HUES6 (cell line): ENCODE measurements at regions not wholly inside any gene's neighbourhood (a gene's known extent, or its start where the extent isn't known, plus 50 kb on each side); places are given as distances from the start of the nearest gene placed in this dataset.

Source experiments
- H3K27ac ChIP-seq: 2 replicates; pipeline ENCODE4 v1.7.0; 2013; ENCODE audit warnings: low read depth, mild to moderate bottlenecking, low read length, inconsistent platforms
- H3K27me3 ChIP-seq: 2 replicates; pipeline ENCODE4 v1.6.1; 2013; ENCODE audit warnings: low read length; ENCODE audit not compliant: control insufficient read depth, insufficient read depth
- H3K36me3 ChIP-seq: 2 replicates; pipeline ENCODE4 v1.6.1; 2013; ENCODE audit warnings: low read length; ENCODE audit not compliant: control insufficient read depth, insufficient read depth
- H3K4me1 ChIP-seq: 2 replicates; pipeline ENCODE4 v1.6.1; 2013; ENCODE audit warnings: low read length; ENCODE audit not compliant: control insufficient read depth, insufficient read depth
- H3K4me3 ChIP-seq: 2 replicates; pipeline ENCODE4 v1.5.1; 2013; ENCODE audit warnings: low read depth, low read length
- H3K9ac ChIP-seq: one replicate; pipeline ENCODE4 v1.6.1; 2013; ENCODE audit warnings: mild to moderate bottlenecking, low read length
- H3K9me3 ChIP-seq: 2 replicates; pipeline ENCODE4 v1.6.1; 2013; ENCODE audit warnings: low read depth, low read length; ENCODE audit not compliant: control insufficient read depth, insufficient read depth

DNA sequence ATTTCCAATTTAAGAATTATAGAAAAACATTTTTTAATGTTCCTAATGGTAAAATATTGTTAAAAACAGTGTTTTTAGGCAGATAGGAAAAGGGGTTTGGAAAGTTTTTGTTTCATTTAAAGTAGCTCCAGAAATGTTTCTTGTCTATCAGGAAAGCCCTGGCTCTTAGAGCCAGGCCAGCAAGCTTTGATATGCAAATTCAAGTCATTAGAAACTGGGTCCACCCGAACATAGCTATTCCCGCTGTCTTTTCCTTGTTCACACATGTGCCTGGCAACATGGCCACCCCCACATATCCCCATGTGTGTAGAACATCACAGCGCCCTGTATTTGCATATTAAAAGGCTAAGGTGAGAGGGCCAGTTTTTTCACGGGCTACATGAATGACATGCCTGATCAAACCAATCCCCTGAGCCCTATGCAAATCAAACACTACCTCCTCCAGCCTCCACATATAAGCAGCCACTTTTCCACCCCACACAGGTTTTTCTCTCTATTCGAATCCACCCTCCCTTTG, 925.3 kb upstream of the CDH10 start:
- Histone ChIP-seq H3K9me3 (no peaks in the 10 kb centered on the region; the same call in 1 of the 2 replicates), H3K27me3 (no peaks in the 10 kb centered on the region), H3K27ac (peak overlapping the region; percentile 89; the same call in 1 of the 2 replicates), H3K4me3 (peak overlapping the region; percentile 11; the same call in 1 of the 2 replicates), H3K9ac (no peak overlapping the region), H3K4me1 (peaks cover 47% of the 10 kb centered on the region), H3K36me3 (no peaks in the 10 kb centered on the region)

DNA sequence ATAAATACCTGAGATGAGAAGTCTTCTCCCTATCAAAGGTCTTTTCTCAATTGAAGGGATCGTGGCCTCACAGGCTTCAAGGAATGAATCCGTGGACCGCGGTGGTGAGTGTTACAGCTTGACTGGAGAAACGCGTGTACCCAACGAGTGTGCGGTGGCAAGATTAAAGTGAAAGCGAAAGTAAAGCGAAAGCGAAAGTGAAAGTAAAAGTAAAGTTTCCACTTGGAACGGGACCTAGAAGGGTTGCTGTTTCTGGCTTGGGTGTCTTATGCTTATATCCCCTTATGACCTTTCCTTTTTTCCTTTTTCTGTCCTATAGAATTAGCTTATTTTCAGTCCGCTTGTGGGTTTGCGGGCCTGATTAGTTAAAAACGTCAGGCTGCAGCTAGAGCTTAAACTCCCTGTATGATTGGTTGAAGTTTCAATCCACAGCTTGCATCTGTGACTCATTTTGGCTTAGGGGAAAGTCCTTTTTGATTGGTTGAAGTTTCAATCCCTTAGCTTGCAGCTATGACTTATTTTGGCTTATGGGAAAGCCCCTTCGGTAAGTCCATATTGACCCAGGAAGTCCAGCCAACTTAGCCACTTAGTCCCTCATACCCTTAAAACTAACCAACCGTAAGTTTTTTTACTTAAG, 924.3 kb upstream of the CDH10 start:
- no peaks in the 10 kb centered on the region for H3K27me3 ChIP-seq
- H3K4me1 ChIP-seq, result peaks cover 47% of the 10 kb centered on the region
- H3K36me3 ChIP-seq, result no peaks in the 10 kb centered on the region
- no peak overlapping the region for H3K9ac ChIP-seq
- peaks cover 5% of the 10 kb centered on the region; the same call in 1 of the 2 replicates for H3K9me3 ChIP-seq
- H3K27ac ChIP-seq, result peak overlapping the region; percentile 89
- no peak overlapping the region for H3K4me3 ChIP-seq

GRCh38 chr5:25568294-25568693, 923.5 kb upstream of the CDH10 start:
- Histone ChIP-seq H3K27ac (peak overlapping the region; percentile 89), H3K4me1 (peaks cover 40% of the 10 kb centered on the region), H3K36me3 (0 out of 2 replicates have a peak, but pooled peaks cover 1% of the 10 kb centered on the region), H3K4me3 (peak overlapping the region; percentile 4; the same call in 1 of the 2 replicates), H3K9ac (no peak overlapping the region), H3K27me3 (no peaks in the 10 kb centered on the region), H3K9me3 (peaks cover 13% of the 10 kb centered on the region)

DNA sequence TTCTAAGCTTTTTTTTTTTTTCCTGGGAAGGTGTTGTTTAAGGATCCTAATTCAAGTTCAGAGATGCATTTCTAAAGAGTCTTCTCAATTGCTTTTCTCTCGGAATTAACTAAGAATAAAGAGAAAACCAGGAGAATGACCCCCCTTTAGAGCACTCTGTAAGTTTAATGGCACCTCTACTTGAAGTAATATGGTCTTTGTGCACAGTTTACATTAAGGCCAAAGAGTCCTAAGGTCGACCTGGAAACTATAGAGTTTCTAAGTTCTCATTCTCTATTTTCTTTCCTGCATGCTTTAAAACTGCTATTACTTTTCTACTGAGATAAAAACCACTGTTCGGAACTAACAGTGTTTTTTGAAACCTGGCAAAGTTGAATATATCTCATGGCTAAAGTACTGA, 923.1 kb upstream of the CDH10 start:
- H3K27me3 ChIP-seq, result no peaks in the 10 kb centered on the region
- H3K4me3 ChIP-seq, result peak overlapping the region; percentile 4; the same call in 1 of the 2 replicates
- H3K27ac ChIP-seq, result peak overlapping the region; percentile 89
- H3K9me3 ChIP-seq, result peaks cover 18% of the 10 kb centered on the region
- H3K9ac ChIP-seq, result no peak overlapping the region
- peaks cover 36% of the 10 kb centered on the region for H3K4me1 ChIP-seq
- 0 out of 2 replicates have a peak, but pooled peaks cover 3% of the 10 kb centered on the region for H3K36me3 ChIP-seq

DNA sequence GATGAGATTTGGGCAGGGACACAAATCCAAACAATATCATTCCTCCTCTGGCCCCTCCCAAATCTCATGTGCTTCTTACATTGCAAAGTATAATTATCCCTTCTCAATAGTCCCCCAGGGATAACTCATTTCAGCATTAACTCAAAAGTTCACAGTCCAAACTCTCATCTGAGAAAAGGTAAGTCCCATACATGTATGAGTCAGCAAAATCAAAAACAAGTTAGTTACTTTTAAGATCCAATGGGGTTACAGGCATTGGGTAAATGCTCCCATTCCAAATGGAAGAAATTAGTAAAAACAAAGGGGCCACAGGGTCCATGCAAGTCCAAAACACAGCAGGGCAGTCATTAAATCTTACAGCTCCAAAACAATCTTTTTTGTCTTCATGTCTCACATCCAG, 917.9 kb upstream of the CDH10 start:
- Histone ChIP-seq H3K27ac (no peak overlapping the region), H3K36me3 (peaks cover 3% of the 10 kb centered on the region; the same call in 1 of the 2 replicates), H3K27me3 (no peaks in the 10 kb centered on the region), H3K4me1 (peaks cover 9% of the 10 kb centered on the region), H3K9ac (no peak overlapping the region), H3K4me3 (no peak overlapping the region), H3K9me3 (peaks cover 27% of the 10 kb centered on the region)

DNA sequence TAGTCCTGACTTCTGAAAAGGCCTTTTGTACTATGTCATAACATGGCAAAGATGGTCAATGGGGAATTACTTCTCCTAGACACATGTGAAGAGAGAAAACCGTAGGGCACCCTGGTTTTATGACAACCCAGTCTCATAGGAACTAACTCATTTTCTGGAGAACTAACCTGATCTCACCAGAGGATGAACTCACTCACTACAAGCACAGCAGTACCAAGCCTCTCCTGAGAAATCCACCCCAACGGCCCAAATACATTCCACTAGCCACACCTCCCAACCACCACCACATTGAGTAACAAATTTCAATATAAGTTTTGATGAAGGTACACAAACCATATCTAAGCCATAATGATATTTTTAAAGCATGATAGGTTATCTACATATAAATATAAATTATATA, 909.3 kb upstream of the CDH10 start:
- H3K9me3 ChIP-seq, result no peaks in the 10 kb centered on the region
- H3K27me3 ChIP-seq, result no peaks in the 10 kb centered on the region
- H3K4me3 ChIP-seq, result no peak overlapping the region
- H3K9ac ChIP-seq, result no peak overlapping the region
- no peaks in the 10 kb centered on the region for H3K36me3 ChIP-seq
- no peak overlapping the region for H3K27ac ChIP-seq
- H3K4me1 ChIP-seq, result peaks cover 5% of the 10 kb centered on the region

DNA sequence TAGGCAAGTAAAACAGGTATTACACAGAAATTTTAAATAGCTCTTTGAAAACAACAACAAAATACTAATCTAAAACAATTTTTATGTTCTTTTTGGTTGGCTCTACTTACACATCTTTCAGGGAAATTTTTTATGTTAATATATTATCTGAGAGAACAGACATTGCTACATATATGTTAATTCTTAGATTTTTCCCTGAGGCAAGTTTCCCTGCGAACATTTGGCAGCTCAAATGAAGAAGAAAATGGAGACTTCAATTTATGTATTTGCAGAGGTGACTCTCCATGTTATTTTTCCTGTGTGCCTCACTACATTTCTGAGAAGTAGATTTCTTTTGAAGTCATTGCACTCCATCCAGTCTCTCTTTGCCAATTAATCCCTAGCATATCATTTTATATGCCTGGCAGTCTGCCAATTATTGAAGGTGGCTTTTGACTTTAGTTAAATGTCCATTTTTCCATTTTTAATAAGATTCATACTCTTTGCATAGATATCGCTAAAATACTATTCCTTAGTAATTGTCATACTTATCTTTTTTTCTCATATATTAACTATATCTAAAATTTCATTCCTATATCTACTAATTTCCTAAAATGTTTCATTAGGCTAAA, 908.2 kb upstream of the CDH10 start:
- no peak overlapping the region for H3K9ac ChIP-seq
- no peaks in the 10 kb centered on the region for H3K9me3 ChIP-seq
- no peaks in the 10 kb centered on the region for H3K27me3 ChIP-seq

GRCh38 chr5:25550793-25551192, 906.0 kb upstream of the CDH10 start:
- H3K4me1 ChIP-seq, result no peaks in the 10 kb centered on the region
- H3K36me3 ChIP-seq, result no peaks in the 10 kb centered on the region
- no peak overlapping the region for H3K27ac ChIP-seq
- no peak overlapping the region for H3K4me3 ChIP-seq
- no peaks in the 10 kb centered on the region for H3K27me3 ChIP-seq
- H3K9ac ChIP-seq, result no peak overlapping the region
- H3K9me3 ChIP-seq, result peaks cover 2% of the 10 kb centered on the region; the same call in 1 of the 2 replicates

More for the DNA sequence above, 908.2 kb upstream of the CDH10 start:
- Histone ChIP-seq H3K27ac (no peak overlapping the region), H3K36me3 (no peaks in the 10 kb centered on the region), H3K4me3 (no peak overlapping the region), H3K4me1 (no peaks in the 10 kb centered on the region)

DNA sequence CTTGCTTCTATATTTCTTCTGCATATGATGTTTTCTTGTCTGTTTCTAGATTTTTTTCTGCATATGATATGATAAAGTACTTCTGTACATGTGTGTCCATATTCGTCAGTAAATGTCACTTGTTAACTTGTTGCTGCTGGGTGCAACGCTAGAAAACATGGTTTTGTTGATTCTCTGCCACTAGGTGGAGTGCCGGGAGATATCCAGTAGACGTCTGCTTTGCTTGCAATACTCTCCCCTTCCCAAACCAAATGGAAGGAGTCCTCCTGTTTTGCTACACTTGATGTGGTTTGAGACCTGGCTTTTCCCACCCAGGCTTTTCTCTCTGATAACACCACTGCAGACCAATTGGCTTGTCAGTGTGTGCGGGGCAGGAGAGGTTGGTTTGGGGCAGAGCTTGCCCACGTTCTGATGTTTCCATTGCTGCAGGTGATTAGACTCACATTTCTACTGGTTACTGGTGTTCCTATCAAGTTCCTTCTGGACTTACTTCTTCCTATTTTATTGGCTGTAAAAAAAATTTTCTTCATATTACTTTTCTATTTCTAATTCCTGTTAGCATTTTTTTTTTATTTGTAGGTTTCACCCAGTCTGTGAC, 900.0 kb upstream of the CDH10 start:
- H3K9me3 ChIP-seq, result peaks cover 4% of the 10 kb centered on the region; the same call in 1 of the 2 replicates
- no peaks in the 10 kb centered on the region for H3K4me1 ChIP-seq
- no peak overlapping the region for H3K9ac ChIP-seq
- no peaks in the 10 kb centered on the region for H3K36me3 ChIP-seq
- no peak overlapping the region for H3K4me3 ChIP-seq
- H3K27me3 ChIP-seq, result no peaks in the 10 kb centered on the region
- no peak overlapping the region for H3K27ac ChIP-seq

GRCh38 chr5:25540628-25541027, 895.9 kb upstream of the CDH10 start:
- Histone ChIP-seq H3K36me3 (no peaks in the 10 kb centered on the region), H3K27me3 (no peaks in the 10 kb centered on the region), H3K9ac (no peak overlapping the region), H3K4me3 (no peak overlapping the region), H3K9me3 (peaks cover under 1% of the 10 kb centered on the region; the same call in 1 of the 2 replicates), H3K4me1 (no peaks in the 10 kb centered on the region), H3K27ac (no peak overlapping the region)

DNA sequence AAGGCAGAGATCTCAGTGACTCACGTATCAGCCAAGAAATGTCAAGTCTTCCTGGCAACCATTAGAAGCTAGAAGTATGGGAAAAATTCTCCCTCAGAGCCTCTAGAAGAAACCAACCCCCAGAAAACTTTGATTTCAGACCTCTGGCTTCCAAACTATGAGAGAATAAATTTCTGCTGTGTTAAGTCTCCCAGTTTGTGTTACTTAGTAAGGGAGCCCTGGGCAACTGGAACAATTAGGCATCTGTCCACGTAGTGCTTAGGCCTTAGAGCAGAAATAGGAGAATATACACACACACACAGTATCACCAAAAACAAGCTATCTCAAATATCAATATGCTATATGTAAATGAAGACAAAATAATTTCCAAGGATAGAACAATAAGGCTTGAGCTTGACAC, 894.8 kb upstream of the CDH10 start:
- Histone ChIP-seq H3K4me3 (no peak overlapping the region), H3K27me3 (no peaks in the 10 kb centered on the region), H3K9ac (no peak overlapping the region), H3K9me3 (no peaks in the 10 kb centered on the region), H3K36me3 (no peaks in the 10 kb centered on the region), H3K4me1 (no peaks in the 10 kb centered on the region), H3K27ac (no peak overlapping the region)
